ENCODE measurements at regions not wholly inside any gene's neighbourhood (a gene's known extent, or its start where the extent isn't known, plus 50 kb on each side); places are given as distances from the start of the nearest gene placed in this dataset.

GRCh38 chr11:88434333-88434976, 96.9 kb upstream of the CTSC start:
- TF ChIP-seq CTCF (IDR thresholded peaks at IDR 0.05) (no peak), POLR2A (IDR thresholded peaks at IDR 0.05) (no peak)

GRCh38 chr11:88433536-88434230, 96.1 kb upstream of the CTSC start:
- Histone ChIP-seq H3K4me1 (no peaks in the 10 kb centered on the region), H3K27ac (no peak overlapping the region), H3K4me3 (replicated peaks in 1 of 3) (no peak overlapping the region), H3K9me3 (no peaks in the 10 kb centered on the region), H3K36me3 (no peaks in the 10 kb centered on the region), H3K27me3 (no peaks in the 10 kb centered on the region)
- intact Hi-C loops (cut with DNase I): no loop called here
- WGBS, 2 donors: 86 to 94% methylated on average over 13 of the region's 13 CpGs
- TF ChIP-seq CTCF (IDR thresholded peaks at IDR 0.05) (no peak), POLR2A (IDR thresholded peaks at IDR 0.05) (no peak)
- DNase-seq: no peak

More at GRCh38 chr11:88434333-88434976, 96.9 kb upstream of the CTSC start:
- H3K4me1 ChIP-seq: no peaks in the 10 kb centered on the region
- no peaks in the 10 kb centered on the region for H3K36me3 ChIP-seq
- H3K9me3 ChIP-seq: no peaks in the 10 kb centered on the region
- 78 to 91% methylated on average over 8 of the region's 8 CpGs for WGBS, 2 donors
- H3K27ac ChIP-seq: no peak overlapping the region
- H3K27me3 ChIP-seq: no peaks in the 10 kb centered on the region
- H3K4me3 ChIP-seq (replicated peaks in 1 of 3): no peak overlapping the region
- DNase-seq: no peak
- intact Hi-C loops (cut with DNase I): no loop called here

- DNase-seq: no peak
- WGBS, 2 donors: 74 to 76% methylated on average over 9 of the region's 9 CpGs
- H3K27ac ChIP-seq: no peak overlapping the region
- H3K9me3 ChIP-seq: no peaks in the 10 kb centered on the region
- H3K4me3 ChIP-seq (replicated peaks in 1 of 3): no peak overlapping the region
- no peaks in the 10 kb centered on the region for H3K27me3 ChIP-seq
- TF ChIP-seq CTCF (IDR thresholded peaks at IDR 0.05) (no peak), POLR2A (IDR thresholded peaks at IDR 0.05) (no peak)
- no peaks in the 10 kb centered on the region for H3K36me3 ChIP-seq
- no peaks in the 10 kb centered on the region for H3K4me1 ChIP-seq
- intact Hi-C loops (cut with DNase I): no loop called here
Observed at GRCh38 chr11:88431675-88432341, 94.3 kb upstream of the CTSC start.

- Histone ChIP-seq H3K4me3 (replicated peaks in 1 of 3) (no peak overlapping the region), H3K9me3 (no peaks in the 10 kb centered on the region), H3K27me3 (no peaks in the 10 kb centered on the region), H3K36me3 (no peaks in the 10 kb centered on the region), H3K4me1 (no peaks in the 10 kb centered on the region), H3K27ac (no peak overlapping the region)
- intact Hi-C loops (cut with DNase I): no loop called here
- TF ChIP-seq CTCF (IDR thresholded peaks at IDR 0.05): no peak
- 54 to 67% methylated on average over 1 of the region's 1 CpG for WGBS, 2 donors
- DNase-seq: no peak
Observed at GRCh38 chr11:88428959-88429358, 91.4 kb upstream of the CTSC start.

- no peak for DNase-seq
- no peaks in the 10 kb centered on the region for H3K27me3 ChIP-seq
- no peak overlapping the region for H3K27ac ChIP-seq
- TF ChIP-seq CTCF (IDR thresholded peaks at IDR 0.05): no peak
- no peak for TF ChIP-seq POLR2A (IDR thresholded peaks at IDR 0.05)
- H3K9me3 ChIP-seq: no peaks in the 10 kb centered on the region
- H3K36me3 ChIP-seq: no peaks in the 10 kb centered on the region
- 90 to 95% methylated on average over 2 of the region's 2 CpGs for WGBS, 2 donors
- H3K4me1 ChIP-seq: no peaks in the 10 kb centered on the region
- no peak overlapping the region for H3K4me3 ChIP-seq (replicated peaks in 1 of 3)
- intact Hi-C loops (cut with DNase I): no loop called here
Observed at GRCh38 chr11:88427719-88428118, 90.2 kb upstream of the CTSC start.

All from thyroid gland (tissue), 4 donors.